NCI-H1436 (cell line): ENCODE measurements at regions not wholly inside any gene's neighbourhood (a gene's known extent, or its start where the extent isn't known, plus 50 kb on each side); places are given as distances from the start of the nearest gene placed in this dataset.
"Not testable (repeated sequence)": the region's sequence is repeated elsewhere in the genome, so short reads cannot be mapped to it uniquely, and the experiment has no call there.

ENCODE experiments used
- DNase-seq: peaks from one replicate; lab custom pipeline; 2025; lab: John Stamatoyannopoulos, UW

GRCh38 chr16:88243921-88244320, 138.8 kb upstream of the ZNF469 start:
- not testable (repeated sequence) for DNase-seq

- not testable (repeated sequence) for DNase-seq
These were observed 137.3 kb upstream of the ZNF469 start for GRCh38 chr16:88245241-88246081.

- not testable (repeated sequence) for DNase-seq
These were observed 135.7 kb upstream of the ZNF469 start for GRCh38 chr16:88246955-88247582.

- DNase-seq: not testable (repeated sequence)
These were observed 135.2 kb upstream of the ZNF469 start for GRCh38 chr16:88247583-88247966.

GRCh38 chr16:88248761-88249160, 134.0 kb upstream of the ZNF469 start:
- DNase-seq: not testable (repeated sequence)

- not testable (repeated sequence) for DNase-seq
These were observed 132.4 kb upstream of the ZNF469 start for GRCh38 chr16:88250381-88250780.

GRCh38 chr16:88252057-88252794, 130.5 kb upstream of the ZNF469 start:
- DNase-seq: not testable (repeated sequence)

GRCh38 chr16:88258141-88258540, 124.6 kb upstream of the ZNF469 start:
- DNase-seq: not testable (repeated sequence)

- DNase-seq: not testable (repeated sequence)
These were observed 123.8 kb upstream of the ZNF469 start for GRCh38 chr16:88258764-88259525.

GRCh38 chr16:88259538-88259937, 123.2 kb upstream of the ZNF469 start:
- DNase-seq: not testable (repeated sequence)

- not testable (repeated sequence) for DNase-seq
These were observed 122.6 kb upstream of the ZNF469 start for GRCh38 chr16:88260146-88260545.

- DNase-seq: not testable (repeated sequence)
These were observed 121.7 kb upstream of the ZNF469 start for GRCh38 chr16:88260881-88261665.

GRCh38 chr16:88261814-88262605, 120.7 kb upstream of the ZNF469 start:
- DNase-seq: not testable (repeated sequence)

GRCh38 chr16:88262858-88263563, 119.7 kb upstream of the ZNF469 start:
- not testable (repeated sequence) for DNase-seq

- not testable (repeated sequence) for DNase-seq
These were observed 119.0 kb upstream of the ZNF469 start for GRCh38 chr16:88263681-88264287.

- DNase-seq: no peak
These were observed 118.0 kb upstream of the ZNF469 start for GRCh38 chr16:88264641-88265285.

- not testable (repeated sequence) for DNase-seq
These were observed 117.3 kb upstream of the ZNF469 start for GRCh38 chr16:88265286-88265938.

GRCh38 chr16:88266036-88266435, 116.7 kb upstream of the ZNF469 start:
- DNase-seq: not testable (repeated sequence)
